GM23338 (cell line): ENCODE measurements at regions not wholly inside any gene's neighbourhood (a gene's known extent, or its start where the extent isn't known, plus 50 kb on each side); places are given as distances from the start of the nearest gene placed in this dataset.

Source experiments
- ATAC-seq: fragments of 200-7000 bp; cut with Tn5 transposase; 3 replicates; pipeline ENCODE4 v1.9.1; 2020
- DNase-seq: peaks from one replicate; pipeline ENCODE4 v3.0.0-alpha.2; 2015; ENCODE audit warnings: low spot score
- H2AFZ ChIP-seq: fragments of 200-600 bp; sonication (generic); 2 replicates; pipeline ENCODE4 v1.8.0; 2016; ENCODE audit warnings: antibody characterized with exemption, mild to moderate bottlenecking, moderate library complexity
- H3F3A ChIP-seq: fragments of 200-600 bp; sonication (generic); replicated peaks from 2 replicates; pipeline ENCODE4 v1.8.0; 2017; ENCODE audit warnings: antibody characterized with exemption, mixed run types, low read depth
- H3K27ac ChIP-seq: fragments of 200-600 bp; sonication (generic); 2 replicates; pipeline ENCODE4 v1.6.1; 2016; ENCODE audit warnings: low read depth
- H3K27me3 ChIP-seq: fragments of 200-600 bp; sonication (generic); 2 replicates; pipeline ENCODE4 v1.8.0; 2016; ENCODE audit warnings: mild to moderate bottlenecking, mixed run types, moderate library complexity; ENCODE audit not compliant: insufficient read depth
- H3K36me3 ChIP-seq: fragments of 200-600 bp; sonication (generic); 2 replicates; pipeline ENCODE4 v1.8.0; 2016; ENCODE audit warnings: mild to moderate bottlenecking; ENCODE audit not compliant: insufficient read depth
- H3K4me1 ChIP-seq: fragments of 200-600 bp; sonication (generic); 2 replicates; pipeline ENCODE4 v1.8.0; 2016; ENCODE audit warnings: mild to moderate bottlenecking, moderate library complexity; ENCODE audit not compliant: insufficient read depth
- H3K4me2 ChIP-seq: fragments of 200-600 bp; sonication (generic); 2 replicates; pipeline ENCODE4 v1.7.1; 2017; ENCODE audit warnings: mixed run types
- H3K4me3 ChIP-seq: fragments of 200-600 bp; sonication (generic); 2 replicates; pipeline ENCODE4 v1.6.1; 2016; ENCODE audit warnings: mixed run types
- H3K79me2 ChIP-seq: fragments of 200-600 bp; sonication (generic); replicated peaks from 2 replicates; pipeline ENCODE4 v1.8.0; 2017; ENCODE audit warnings: mild to moderate bottlenecking; ENCODE audit not compliant: insufficient read depth
- H3K9me2 ChIP-seq: fragments of 200-600 bp; sonication (generic); 2 replicates; pipeline ENCODE4 v1.8.0; 2017; ENCODE audit not compliant: insufficient read depth
- H4K20me1 ChIP-seq: fragments of 200-600 bp; sonication (generic); replicated peaks from 2 replicates; pipeline ENCODE4 v1.8.0; 2017; ENCODE audit warnings: mild to moderate bottlenecking; ENCODE audit not compliant: insufficient read depth
- H3K27ac Mint-ChIP-seq: 2 replicates; pipeline ENCODE4 v1.8.0; 2020; ENCODE audit warnings: inconsistent platforms, mild to moderate bottlenecking, moderate library complexity, mixed read lengths
- H3K27me3 Mint-ChIP-seq: 3 replicates; pipeline ENCODE4 v1.8.0; 2022; ENCODE audit warnings: low read depth, mild to moderate bottlenecking, moderate library complexity, mixed read lengths, inconsistent platforms; ENCODE audit not compliant: insufficient read depth, poor library complexity
- H3K36me3 Mint-ChIP-seq: 3 replicates; pipeline ENCODE4 v1.8.0; 2021; ENCODE audit warnings: low read depth, mild to moderate bottlenecking, inconsistent platforms, moderate library complexity, mixed read lengths
- H3K4me1 Mint-ChIP-seq: 3 replicates; pipeline ENCODE4 v1.8.0; 2020; ENCODE audit warnings: mild to moderate bottlenecking, inconsistent platforms, mixed read lengths
- H3K4me3 Mint-ChIP-seq: 3 replicates; pipeline ENCODE4 v1.8.0; 2021; ENCODE audit warnings: moderate library complexity, mild to moderate bottlenecking, inconsistent platforms, mixed read lengths
- H3K9me3 Mint-ChIP-seq: 3 replicates; pipeline ENCODE4 v1.8.0; 2020; ENCODE audit warnings: moderate library complexity, mild to moderate bottlenecking, inconsistent platforms, mixed read lengths
- CREB1 ChIP-seq: fragments of 250-450 bp; sonication (Bioruptor Pico); IDR thresholded peaks from 2 replicates; pipeline ENCODE4 v1.5.0; 2020; ENCODE audit warnings: low read depth, mild to moderate bottlenecking, moderate library complexity
- EZH2 ChIP-seq: fragments of 200-600 bp; sonication (generic); IDR thresholded peaks from one replicate; pipeline ENCODE4 v1.8.0; 2017; ENCODE audit warnings: antibody characterized with exemption, mild to moderate bottlenecking, low read depth; ENCODE audit not compliant: unreplicated experiment
- EZH2phosphoT487 ChIP-seq: fragments of 200-600 bp; sonication (generic); IDR thresholded peaks from one replicate; pipeline ENCODE4 v1.8.1; 2018; ENCODE audit warnings: antibody characterized with exemption; ENCODE audit not compliant: unreplicated experiment
- JUNB ChIP-seq: IDR thresholded peaks from one replicate; pipeline ENCODE4 v1.6.1; 2016; ENCODE audit warnings: antibody characterized with exemption; ENCODE audit not compliant: unreplicated experiment
- NANOG ChIP-seq: IDR thresholded peaks from 2 replicates; pipeline ENCODE4 v1.6.1; 2016; ENCODE audit warnings: antibody characterized with exemption, borderline replicate concordance
- POLR2AphosphoS5 ChIP-seq: IDR thresholded peaks from 2 replicates; pipeline ENCODE4 v1.6.1; 2016; ENCODE audit warnings: antibody characterized with exemption, low read depth
- STAT1 ChIP-seq: IDR thresholded peaks from one replicate; pipeline ENCODE4 v1.6.1; 2016; ENCODE audit warnings: antibody characterized with exemption; ENCODE audit not compliant: unreplicated experiment
- ZNF114 ChIP-seq: fragments of 250-450 bp; sonication (Bioruptor Pico); IDR thresholded peaks from 2 replicates; pipeline ENCODE4 v1.5.0; 2020; ENCODE audit warnings: mild to moderate bottlenecking, moderate library complexity
- ZNF331 ChIP-seq: fragments of 250-450 bp; sonication (Bioruptor Pico); IDR thresholded peaks from 2 replicates; pipeline ENCODE4 v1.5.0; 2020; ENCODE audit warnings: low read depth, mild to moderate bottlenecking, moderate library complexity
- TF ChIP-seq, protein P1 (sequence below): IDR thresholded peaks from 2 replicates; pipeline ENCODE4 v1.6.1; 2016; ENCODE audit warnings: antibody characterized with exemption
- TF ChIP-seq, protein P2 (sequence below), 2 experiments: fragments of 200-600 bp in 1 of 2; sonication (generic) in 1 of 2; conservative IDR thresholded peaks; 2 replicates each; pipeline versions ENCODE4 v1.5.1 to v1.6.1; 2016 to 2017; ENCODE audit warnings: antibody characterized with exemption in 2 of 2, low read depth in 2 of 2, mild to moderate bottlenecking in 2 of 2, moderate library complexity in 1 of 2
- TF ChIP-seq, protein P3 (sequence below): IDR thresholded peaks from one replicate; pipeline ENCODE4 v1.6.1; 2018; ENCODE audit warnings: antibody characterized with exemption; ENCODE audit not compliant: unreplicated experiment
- TF ChIP-seq, protein P4 (sequence below): fragments of 250-450 bp; sonication (Bioruptor Pico); IDR thresholded peaks from 2 replicates; pipeline ENCODE4 v1.5.0; 2020; ENCODE audit warnings: mild to moderate bottlenecking, moderate library complexity

DNA sequence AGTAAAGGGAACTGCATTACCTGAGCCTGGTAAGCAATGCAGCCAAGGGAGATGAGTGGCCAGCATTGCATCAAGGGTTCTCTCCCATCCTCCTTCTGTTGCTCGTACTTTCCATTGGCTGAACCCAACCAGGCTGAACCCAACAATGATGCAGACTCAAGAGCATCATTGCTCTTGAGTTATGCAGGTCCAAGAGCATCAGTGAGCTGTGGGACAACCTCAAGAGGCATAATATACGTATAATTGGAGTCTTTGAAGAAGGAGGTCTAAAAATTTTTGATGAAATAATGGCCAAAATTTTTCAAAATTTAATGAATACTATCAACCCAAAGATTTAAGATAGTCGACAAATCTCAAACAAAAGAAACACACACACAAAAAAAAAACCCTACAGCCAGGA, 213.0 kb downstream of the RNF152 start:
- Histone ChIP-seq H4K20me1 (no peaks in the 10 kb centered on the region), H2AFZ (no peak overlapping the region), H3K27ac (no peak overlapping the region), H3K9me2 (peaks cover 10% of the 10 kb centered on the region), H3F3A (no peaks in the 10 kb centered on the region), H3K4me1 (peaks cover 17% of the 10 kb centered on the region), H3K27me3 (no peaks in the 10 kb centered on the region), H3K79me2 (no peaks in the 10 kb centered on the region), H3K36me3 (0 out of 2 replicates have a peak, but pooled peaks cover 3% of the 10 kb centered on the region), H3K4me3 (no peak overlapping the region), H3K4me2 (no peak overlapping the region)
- peaks cover 3% of the 10 kb centered on the region for H3K4me1 Mint-ChIP-seq
- no peak overlapping the region for H3K4me3 Mint-ChIP-seq
- TF ChIP-seq POLR2AphosphoS5 (no peak), ZNF331 (CRISPR knock-in tag) (no peak), EZH2 (no peak), ZNF114 (CRISPR knock-in tag) (no peak), JUNB (no peak), CREB1 (CRISPR knock-in tag) (no peak), EZH2phosphoT487 (no peak), STAT1 (no peak), NANOG (no peak)
- TF ChIP-seq, protein P1, sequence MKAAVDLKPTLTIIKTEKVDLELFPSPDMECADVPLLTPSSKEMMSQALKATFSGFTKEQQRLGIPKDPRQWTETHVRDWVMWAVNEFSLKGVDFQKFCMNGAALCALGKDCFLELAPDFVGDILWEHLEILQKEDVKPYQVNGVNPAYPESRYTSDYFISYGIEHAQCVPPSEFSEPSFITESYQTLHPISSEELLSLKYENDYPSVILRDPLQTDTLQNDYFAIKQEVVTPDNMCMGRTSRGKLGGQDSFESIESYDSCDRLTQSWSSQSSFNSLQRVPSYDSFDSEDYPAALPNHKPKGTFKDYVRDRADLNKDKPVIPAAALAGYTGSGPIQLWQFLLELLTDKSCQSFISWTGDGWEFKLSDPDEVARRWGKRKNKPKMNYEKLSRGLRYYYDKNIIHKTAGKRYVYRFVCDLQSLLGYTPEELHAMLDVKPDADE, result no peak
- TF ChIP-seq, protein P2, sequence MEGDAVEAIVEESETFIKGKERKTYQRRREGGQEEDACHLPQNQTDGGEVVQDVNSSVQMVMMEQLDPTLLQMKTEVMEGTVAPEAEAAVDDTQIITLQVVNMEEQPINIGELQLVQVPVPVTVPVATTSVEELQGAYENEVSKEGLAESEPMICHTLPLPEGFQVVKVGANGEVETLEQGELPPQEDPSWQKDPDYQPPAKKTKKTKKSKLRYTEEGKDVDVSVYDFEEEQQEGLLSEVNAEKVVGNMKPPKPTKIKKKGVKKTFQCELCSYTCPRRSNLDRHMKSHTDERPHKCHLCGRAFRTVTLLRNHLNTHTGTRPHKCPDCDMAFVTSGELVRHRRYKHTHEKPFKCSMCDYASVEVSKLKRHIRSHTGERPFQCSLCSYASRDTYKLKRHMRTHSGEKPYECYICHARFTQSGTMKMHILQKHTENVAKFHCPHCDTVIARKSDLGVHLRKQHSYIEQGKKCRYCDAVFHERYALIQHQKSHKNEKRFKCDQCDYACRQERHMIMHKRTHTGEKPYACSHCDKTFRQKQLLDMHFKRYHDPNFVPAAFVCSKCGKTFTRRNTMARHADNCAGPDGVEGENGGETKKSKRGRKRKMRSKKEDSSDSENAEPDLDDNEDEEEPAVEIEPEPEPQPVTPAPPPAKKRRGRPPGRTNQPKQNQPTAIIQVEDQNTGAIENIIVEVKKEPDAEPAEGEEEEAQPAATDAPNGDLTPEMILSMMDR (conservative IDR thresholded peaks at IDR 0.05; ENCODE audit: low read depth in 2 of 2), result no peak
- TF ChIP-seq, protein P3, sequence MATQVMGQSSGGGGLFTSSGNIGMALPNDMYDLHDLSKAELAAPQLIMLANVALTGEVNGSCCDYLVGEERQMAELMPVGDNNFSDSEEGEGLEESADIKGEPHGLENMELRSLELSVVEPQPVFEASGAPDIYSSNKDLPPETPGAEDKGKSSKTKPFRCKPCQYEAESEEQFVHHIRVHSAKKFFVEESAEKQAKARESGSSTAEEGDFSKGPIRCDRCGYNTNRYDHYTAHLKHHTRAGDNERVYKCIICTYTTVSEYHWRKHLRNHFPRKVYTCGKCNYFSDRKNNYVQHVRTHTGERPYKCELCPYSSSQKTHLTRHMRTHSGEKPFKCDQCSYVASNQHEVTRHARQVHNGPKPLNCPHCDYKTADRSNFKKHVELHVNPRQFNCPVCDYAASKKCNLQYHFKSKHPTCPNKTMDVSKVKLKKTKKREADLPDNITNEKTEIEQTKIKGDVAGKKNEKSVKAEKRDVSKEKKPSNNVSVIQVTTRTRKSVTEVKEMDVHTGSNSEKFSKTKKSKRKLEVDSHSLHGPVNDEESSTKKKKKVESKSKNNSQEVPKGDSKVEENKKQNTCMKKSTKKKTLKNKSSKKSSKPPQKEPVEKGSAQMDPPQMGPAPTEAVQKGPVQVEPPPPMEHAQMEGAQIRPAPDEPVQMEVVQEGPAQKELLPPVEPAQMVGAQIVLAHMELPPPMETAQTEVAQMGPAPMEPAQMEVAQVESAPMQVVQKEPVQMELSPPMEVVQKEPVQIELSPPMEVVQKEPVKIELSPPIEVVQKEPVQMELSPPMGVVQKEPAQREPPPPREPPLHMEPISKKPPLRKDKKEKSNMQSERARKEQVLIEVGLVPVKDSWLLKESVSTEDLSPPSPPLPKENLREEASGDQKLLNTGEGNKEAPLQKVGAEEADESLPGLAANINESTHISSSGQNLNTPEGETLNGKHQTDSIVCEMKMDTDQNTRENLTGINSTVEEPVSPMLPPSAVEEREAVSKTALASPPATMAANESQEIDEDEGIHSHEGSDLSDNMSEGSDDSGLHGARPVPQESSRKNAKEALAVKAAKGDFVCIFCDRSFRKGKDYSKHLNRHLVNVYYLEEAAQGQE, result no peak
- TF ChIP-seq, protein P4, sequence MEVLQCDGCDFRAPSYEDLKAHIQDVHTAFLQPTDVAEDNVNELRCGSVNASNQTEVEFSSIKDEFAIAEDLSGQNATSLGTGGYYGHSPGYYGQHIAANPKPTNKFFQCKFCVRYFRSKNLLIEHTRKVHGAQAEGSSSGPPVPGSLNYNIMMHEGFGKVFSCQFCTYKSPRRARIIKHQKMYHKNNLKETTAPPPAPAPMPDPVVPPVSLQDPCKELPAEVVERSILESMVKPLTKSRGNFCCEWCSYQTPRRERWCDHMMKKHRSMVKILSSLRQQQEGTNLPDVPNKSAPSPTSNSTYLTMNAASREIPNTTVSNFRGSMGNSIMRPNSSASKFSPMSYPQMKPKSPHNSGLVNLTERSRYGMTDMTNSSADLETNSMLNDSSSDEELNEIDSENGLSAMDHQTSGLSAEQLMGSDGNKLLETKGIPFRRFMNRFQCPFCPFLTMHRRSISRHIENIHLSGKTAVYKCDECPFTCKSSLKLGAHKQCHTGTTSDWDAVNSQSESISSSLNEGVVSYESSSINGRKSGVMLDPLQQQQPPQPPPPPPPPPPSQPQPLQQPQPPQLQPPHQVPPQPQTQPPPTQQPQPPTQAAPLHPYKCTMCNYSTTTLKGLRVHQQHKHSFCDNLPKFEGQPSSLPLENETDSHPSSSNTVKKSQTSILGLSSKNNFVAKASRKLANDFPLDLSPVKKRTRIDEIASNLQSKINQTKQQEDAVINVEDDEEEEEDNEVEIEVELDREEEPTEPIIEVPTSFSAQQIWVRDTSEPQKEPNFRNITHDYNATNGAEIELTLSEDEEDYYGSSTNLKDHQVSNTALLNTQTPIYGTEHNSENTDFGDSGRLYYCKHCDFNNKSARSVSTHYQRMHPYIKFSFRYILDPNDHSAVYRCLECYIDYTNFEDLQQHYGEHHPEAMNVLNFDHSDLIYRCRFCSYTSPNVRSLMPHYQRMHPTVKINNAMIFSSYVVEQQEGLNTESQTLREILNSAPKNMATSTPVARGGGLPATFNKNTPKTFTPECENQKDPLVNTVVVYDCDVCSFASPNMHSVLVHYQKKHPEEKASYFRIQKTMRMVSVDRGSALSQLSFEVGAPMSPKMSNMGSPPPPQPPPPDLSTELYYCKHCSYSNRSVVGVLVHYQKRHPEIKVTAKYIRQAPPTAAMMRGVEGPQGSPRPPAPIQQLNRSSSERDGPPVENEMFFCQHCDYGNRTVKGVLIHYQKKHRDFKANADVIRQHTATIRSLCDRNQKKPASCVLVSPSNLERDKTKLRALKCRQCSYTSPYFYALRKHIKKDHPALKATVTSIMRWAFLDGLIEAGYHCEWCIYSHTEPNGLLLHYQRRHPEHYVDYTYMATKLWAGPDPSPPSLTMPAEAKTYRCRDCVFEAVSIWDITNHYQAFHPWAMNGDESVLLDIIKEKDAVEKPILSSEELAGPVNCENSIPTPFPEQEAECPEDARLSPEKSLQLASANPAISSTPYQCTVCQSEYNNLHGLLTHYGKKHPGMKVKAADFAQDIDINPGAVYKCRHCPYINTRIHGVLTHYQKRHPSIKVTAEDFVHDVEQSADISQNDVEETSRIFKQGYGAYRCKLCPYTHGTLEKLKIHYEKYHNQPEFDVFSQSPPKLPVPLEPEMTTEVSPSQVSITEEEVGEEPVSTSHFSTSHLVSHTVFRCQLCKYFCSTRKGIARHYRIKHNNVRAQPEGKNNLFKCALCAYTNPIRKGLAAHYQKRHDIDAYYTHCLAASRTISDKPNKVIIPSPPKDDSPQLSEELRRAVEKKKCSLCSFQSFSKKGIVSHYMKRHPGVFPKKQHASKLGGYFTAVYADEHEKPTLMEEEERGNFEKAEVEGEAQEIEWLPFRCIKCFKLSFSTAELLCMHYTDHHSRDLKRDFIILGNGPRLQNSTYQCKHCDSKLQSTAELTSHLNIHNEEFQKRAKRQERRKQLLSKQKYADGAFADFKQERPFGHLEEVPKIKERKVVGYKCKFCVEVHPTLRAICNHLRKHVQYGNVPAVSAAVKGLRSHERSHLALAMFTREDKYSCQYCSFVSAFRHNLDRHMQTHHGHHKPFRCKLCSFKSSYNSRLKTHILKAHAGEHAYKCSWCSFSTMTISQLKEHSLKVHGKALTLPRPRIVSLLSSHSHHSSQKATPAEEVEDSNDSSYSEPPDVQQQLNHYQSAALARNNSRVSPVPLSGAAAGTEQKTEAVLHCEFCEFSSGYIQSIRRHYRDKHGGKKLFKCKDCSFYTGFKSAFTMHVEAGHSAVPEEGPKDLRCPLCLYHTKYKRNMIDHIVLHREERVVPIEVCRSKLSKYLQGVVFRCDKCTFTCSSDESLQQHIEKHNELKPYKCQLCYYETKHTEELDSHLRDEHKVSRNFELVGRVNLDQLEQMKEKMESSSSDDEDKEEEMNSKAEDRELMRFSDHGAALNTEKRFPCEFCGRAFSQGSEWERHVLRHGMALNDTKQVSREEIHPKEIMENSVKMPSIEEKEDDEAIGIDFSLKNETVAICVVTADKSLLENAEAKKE, result no peak
- H3K36me3 Mint-ChIP-seq, result peaks cover 18% of the 10 kb centered on the region
- ATAC-seq (no peak), DNase-seq (no peak)
- peaks cover 17% of the 10 kb centered on the region for H3K9me3 Mint-ChIP-seq
- H3K27ac Mint-ChIP-seq, result no peak overlapping the region
- no peaks in the 10 kb centered on the region for H3K27me3 Mint-ChIP-seq
